Dermis microvascular lymphatic vessel endothelial cell (primary cell): ENCODE measurements at regions not wholly inside any gene's neighbourhood (a gene's known extent, or its start where the extent isn't known, plus 50 kb on each side); places are given as distances from the start of the nearest gene placed in this dataset.

Experiments used
- DNase-seq, 2 donors: peaks; one replicate each; pipeline versions ENCODE4 v3.0.0 to v3.0.0-alpha.2; 2010; ENCODE audit warnings: low read depth in 2 of 2

GRCh38 chr21:38654580-38654979 lies 151.1 kb upstream of the ETS2 start:
- no peak for DNase-seq

DNA sequence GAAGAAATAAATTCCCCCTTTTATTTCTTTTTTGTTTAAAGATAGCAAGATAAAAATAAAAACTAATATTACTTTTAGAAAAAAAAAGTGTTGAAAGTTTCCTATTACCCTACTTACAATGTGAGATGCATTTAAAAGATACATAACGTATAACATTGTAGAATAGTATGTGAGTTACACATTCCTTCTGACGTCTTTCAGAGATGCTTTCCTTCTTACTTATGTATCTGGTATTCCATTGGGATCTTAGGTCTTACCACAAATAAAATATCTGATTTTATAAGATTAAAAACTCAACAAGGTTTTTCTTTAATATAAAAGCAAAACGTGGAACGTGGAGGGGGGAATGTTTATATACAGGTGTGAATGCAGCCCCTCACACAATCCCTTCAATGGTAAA lies 147.2 kb upstream of the ETS2 start:
- no peak for DNase-seq

DNA sequence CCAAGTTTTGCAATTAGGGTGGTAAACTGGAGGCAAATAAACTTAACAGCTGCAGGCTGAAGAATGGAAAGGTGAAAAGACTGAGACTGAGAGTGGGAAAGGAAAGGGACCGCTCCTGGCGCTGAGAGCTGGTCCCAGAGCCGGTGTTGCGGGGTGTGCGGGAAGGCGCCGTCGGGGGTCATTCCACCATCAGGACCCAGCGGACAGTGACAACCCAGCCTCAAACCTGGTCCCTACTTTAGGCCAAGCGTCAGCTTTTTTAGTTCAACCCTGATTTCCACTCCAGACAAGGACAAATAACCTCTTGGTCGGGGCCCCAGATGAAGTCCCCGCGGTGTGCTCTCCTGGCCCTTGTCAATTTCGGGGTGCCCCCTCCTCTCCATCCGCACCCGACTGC lies 145.8 kb upstream of the ETS2 start:
- no peak for DNase-seq

- no peak for DNase-seq
Observed at GRCh38 chr21:38660333-38661196, 145.2 kb upstream of the ETS2 start.

DNA sequence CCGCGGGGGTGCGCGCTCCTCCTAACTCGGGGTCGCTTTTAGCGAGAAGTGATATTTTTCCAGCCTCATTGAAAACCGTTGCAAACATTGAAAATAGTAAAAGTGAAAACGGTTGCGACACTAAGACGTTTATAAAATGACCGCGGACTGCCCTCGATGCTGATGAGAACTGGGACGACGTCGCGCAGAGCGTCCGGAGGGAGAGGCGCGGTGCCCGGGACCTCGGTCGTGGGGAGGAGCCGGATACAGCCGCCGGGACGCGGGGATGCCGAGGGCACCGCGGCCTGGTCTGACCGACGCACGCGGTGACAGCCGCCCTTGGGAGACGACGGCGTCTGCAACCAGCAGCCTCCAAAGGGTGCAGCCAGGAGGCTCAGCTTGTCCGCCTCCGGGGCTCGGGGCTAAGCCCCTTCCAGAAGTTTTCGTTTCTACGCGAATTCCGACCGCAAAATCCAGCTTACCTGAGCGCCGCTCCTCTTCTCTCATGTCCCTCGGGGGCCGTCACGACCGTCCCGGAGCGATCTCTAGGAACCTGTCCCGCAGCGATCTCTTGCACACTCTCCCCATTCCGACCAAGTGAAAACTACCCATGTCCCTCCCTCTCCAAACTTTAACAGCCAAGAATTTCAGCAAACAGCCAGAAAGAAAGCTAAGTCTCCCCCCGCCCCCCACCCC lies 144.4 kb upstream of the ETS2 start:
- DNase-seq, result no peak

DNA sequence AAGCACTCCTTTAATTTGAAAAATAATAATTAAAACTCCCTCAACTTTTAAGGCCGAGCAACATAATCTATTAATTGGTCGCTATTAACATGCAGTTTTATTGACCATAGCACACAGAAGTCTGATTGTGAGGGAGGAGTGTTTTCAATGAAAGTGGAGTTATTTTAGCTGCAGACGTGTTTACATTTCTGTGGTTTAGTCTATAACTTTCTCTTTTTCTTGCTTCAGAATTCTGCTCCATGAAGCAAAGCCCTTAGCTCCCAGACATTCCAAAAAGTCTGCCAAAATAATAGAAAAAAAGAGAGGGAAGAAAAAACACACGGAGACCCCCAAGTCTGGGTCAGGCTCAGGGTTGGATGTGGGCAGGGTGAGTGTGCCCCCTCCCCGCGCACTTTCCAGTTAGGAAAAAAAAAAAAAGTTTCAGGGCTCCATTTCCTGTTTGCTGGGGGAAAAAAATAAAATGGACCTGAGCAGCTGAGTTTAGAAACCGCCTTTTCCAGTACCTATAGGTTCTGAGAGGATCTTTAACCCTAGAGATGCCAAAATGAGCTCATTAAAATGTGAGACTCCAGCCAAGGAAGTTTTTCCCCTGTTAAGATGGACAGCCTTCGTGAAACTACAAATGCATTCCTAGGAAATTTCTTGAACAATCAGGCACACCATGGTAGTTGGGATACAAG lies 143.7 kb upstream of the ETS2 start:
- DNase-seq, result no peak

DNA sequence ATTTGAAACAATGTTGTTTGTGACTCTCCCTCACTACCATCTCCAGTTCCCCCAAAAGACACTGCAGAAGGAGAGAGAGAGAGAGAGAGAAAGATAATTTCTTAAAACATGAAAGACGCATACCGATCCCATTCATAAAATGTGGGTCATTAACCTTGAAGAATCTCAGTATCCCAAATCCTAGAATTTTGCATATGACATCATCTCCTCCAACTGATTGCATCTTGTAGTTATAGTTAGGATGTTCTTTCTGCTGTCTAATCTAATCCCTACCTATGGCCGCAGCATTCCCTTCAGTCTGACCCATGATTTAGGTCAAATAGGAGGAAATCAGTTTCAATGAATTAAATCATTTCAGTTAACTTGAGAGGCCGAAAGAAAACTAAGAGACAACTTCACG lies 142.4 kb upstream of the ETS2 start:
- DNase-seq, result no peak

- no peak for DNase-seq
Observed at GRCh38 chr21:38664315-38664714, 141.4 kb upstream of the ETS2 start.

DNA sequence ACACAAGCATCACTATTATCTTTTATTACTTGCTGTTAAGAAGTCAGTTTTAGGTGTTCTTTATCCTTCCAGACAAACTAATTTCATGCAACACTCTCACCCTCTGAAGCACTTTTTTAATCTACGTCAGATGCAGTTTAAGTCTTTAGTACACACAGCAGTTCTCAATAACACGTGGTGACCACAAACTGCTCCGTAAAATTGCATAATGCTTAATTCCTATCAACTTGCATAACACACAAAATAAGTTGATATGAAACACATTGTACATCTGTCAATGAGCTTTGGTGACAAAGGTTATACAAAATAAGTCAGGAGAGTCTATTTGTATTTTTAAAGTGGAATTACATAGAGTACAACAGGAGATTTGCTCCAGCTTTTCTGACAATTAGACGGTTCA lies 140.9 kb upstream of the ETS2 start:
- DNase-seq, result no peak

DNA sequence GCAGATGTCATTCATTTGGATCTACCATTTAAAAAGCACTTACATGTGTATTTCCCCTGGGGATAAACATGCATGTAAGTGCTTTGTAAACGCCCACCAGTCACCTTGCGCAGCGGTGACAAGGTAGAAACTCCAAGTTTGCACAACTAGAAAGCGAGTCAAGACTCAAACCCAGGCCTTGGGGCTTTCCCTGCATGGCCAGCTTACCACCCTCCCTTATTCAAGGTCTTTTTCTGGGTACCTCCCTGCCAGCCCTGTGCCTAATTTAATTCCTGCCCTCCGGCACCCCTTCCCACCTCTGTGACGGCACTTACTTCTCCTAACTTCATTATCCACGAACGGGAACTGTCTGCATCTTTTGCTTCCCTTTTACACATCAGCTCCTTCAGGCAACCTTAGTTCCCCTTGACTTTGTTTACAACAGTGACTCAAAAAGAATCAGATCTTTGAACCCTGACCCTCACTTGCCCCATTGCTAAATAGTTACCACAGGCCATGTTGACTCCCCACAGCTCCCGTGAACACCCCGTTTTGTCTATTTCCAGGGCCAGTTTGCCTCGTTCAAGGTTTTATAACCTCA lies 138.3 kb upstream of the ETS2 start:
- no peak for DNase-seq

DNA sequence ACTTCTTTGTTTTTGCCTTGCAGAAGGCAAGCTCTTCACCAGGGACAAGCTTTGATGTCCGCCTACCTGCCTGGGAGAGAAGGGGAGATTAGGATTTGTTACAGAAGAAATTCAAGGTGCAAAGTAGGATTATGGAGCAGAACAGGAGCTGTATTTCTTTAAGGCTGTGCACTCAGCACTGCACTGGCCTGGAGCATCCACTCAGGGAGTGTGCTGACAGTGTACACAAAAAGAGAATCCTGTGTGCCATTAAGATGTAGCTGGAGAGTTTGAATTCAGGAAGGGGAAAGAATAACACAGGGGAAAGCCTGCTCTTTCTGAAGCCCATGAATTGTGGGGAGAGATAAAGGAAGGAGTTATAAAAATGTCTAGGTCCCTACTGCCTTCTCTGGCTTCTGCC lies 137.7 kb upstream of the ETS2 start:
- no peak for DNase-seq

DNA sequence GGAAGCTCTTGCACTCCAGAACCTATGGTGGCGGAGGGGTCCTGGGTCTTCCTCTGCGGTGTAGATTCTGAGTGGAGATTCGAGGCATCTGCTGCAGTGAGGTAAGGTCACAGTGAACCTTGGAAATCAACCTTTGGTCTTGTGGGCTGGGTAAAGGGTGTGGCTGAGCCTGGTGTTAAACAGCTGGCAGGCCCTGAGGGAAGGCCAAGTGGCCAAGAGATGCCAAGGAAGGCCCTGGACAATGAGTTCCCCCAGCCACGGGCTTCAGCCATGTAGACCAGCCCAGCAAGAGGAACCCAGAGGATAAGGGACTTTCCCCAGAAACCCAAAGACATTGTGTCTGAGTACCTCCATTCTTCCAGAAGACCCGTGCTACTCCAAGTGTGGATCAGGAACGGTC lies 137.2 kb upstream of the ETS2 start:
- no peak for DNase-seq

GRCh38 chr21:38669186-38669585 lies 136.5 kb upstream of the ETS2 start:
- DNase-seq, result peak; percentile 16 to 56

GRCh38 chr21:38670861-38671260 lies 134.9 kb upstream of the ETS2 start:
- DNase-seq, result no peak

- DNase-seq, result no peak
Observed at GRCh38 chr21:38671773-38672172, 134.0 kb upstream of the ETS2 start.

DNA sequence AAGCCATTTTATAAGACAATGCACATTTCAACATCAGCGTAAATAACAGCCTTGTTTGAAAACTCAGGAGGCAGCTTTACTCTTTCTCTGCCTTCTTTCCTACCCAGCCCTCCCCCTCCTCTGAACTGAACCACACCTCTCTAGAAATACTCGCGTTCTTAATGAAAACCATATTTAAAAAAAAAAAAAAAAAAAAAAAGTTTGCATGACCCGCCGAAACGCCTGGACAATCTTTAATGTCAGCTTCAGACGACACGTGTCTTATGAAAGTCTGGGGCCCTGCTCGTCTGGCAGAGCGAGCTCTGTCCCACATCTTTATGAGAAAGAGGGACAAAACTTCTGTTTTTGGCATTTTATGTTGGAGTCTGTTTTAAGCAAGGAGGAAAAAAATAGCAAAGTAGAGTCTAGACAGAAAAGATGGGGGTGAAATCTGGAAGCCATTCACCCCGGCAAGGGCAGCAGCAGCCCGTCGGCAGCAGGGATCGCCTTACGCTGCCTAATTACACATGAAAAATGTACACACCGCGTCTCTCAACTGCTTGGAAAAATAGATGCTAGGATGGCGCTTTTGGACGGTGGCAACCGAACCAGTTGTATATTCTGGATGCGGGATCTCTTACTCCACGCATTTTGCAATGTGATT lies 130.4 kb upstream of the ETS2 start:
- DNase-seq, result no peak

DNA sequence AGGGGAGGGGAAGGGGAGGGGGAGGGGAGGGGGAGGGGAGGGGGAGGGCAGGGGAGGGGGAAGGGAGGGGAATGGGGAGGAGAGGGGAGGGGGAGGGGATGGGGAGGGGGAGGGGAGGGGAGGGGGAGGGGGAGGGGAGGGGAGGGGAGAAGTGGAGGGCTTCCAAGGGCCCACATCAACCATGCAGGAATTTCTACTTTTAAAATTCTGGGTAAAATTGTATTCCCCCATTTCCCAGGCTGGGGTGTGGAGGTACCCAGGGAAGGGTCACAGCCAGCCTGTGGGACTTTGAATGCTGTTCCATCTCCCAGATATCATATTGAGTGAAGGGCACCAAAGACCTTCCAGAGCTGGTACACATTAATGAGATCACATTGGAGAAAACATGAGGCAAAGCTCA lies 126.9 kb upstream of the ETS2 start:
- DNase-seq, result no peak

DNA sequence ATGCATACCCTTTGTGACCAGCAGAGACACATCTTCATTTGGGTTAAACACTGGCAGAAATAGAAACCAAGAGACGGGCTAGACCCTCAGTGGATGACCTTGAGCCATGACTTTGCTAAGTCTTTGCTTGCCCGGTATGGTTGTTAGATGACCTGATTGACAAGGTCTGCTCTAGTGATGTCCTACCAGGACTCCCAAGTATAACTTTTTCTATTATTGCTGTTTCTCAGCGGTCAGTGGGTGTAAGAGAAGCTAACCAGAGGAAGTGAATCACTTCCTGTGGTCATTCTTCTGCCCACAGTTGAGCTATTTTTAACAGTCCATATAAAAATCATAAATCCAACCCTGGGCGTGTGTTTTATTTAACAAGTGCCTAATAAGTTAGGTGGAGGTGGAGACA lies 126.2 kb upstream of the ETS2 start:
- DNase-seq, result peak; percentile 48 to 73

DNA sequence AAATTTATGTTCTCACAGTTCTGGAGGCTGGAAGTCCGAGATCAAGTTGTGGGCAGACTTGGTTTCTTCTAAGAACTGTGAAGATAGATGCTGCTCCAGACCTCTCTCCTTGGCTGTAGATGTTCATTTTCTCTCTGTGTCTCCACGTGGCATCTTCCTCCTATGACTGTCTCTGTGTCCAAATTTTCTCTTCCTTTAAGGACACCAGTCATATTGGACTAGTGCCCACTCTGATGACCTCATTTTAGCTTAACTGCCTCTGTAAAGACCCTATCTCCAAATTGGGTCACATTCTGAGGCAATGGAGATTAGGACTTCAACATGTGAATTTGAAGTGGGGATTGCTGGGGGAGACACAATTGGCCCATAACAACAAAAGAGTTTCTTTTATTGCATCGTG lies 125.3 kb upstream of the ETS2 start:
- no peak for DNase-seq

GRCh38 chr21:38683222-38683621 lies 122.5 kb upstream of the ETS2 start:
- no peak for DNase-seq

GRCh38 chr21:38688068-38688467 lies 117.7 kb upstream of the ETS2 start:
- no peak for DNase-seq

DNA sequence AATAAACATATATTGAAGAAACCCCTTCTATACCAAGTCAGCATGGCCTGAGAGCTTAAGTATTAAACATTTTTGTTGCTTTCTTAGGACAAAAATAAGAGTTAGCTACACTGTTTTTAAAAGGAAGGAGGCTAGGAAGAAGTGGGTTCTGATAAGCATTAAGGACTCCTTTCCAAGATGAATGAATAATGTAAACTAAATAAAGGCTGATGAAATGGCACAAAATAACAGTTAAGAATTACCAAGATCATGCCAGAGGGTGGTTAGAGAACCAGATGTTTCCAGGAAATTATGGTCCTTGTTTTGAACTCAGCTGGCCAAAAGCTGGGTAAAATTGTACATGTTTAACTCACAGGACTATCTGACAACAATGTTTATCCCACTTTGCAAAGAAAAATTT lies 114.1 kb upstream of the ETS2 start:
- DNase-seq, result peak in 1 of 2 donors; percentile 58
